ENCODE measurements at regions not wholly inside any gene's neighbourhood (a gene's known extent, or its start where the extent isn't known, plus 50 kb on each side); places are given as distances from the start of the nearest gene placed in this dataset.

- Histone ChIP-seq H3K79me2 (ENCODE audit: insufficient read depth, low read length) (no peaks in the 10 kb centered on the region), H4K20me1 (ENCODE audit: insufficient read depth, low read length) (no peaks in the 10 kb centered on the region), H3K9me3 (replicated peaks in 1 of 2; ENCODE audit: control insufficient read depth in 1 of 2, insufficient read depth in 1 of 2, low read length in 2 of 2) (no peaks in the 10 kb centered on the region), H3K36me3 (replicated peaks in 1 of 2; ENCODE audit: control insufficient read depth in 1 of 2, insufficient read depth in 2 of 2, low read length in 2 of 2) (no peaks in the 10 kb centered on the region), H3K4me1 (ENCODE audit: control insufficient read depth in 1 of 2, insufficient read depth in 2 of 2, low read length in 2 of 2) (no peaks in the 10 kb centered on the region), H3K27me3 (ENCODE audit: control insufficient read depth in 2 of 2, insufficient read depth in 2 of 2, low read length in 2 of 2) (no peaks in the 10 kb centered on the region), H3K27ac (ENCODE audit: low read depth in 1 of 2, low read length in 2 of 2) (no peak overlapping the region), H2AFZ (ENCODE audit: insufficient read depth, low read depth, low read length, poor library complexity, severe bottlenecking) (no peak overlapping the region), H3K4me3 (replicated peaks in 1 of 3; ENCODE audit: low read depth in 2 of 3, low read length in 3 of 3) (no peak overlapping the region), H3K9ac (ENCODE audit: insufficient read depth, low read length, poor library complexity, severe bottlenecking) (no peak overlapping the region), H3K4me2 (replicated peaks; ENCODE audit: extremely low read depth, low read length, poor library complexity, severe bottlenecking) (no peak overlapping the region)
- Mint-ChIP-seq H3K36me3 (no peaks in the 10 kb centered on the region), H3K9me3 (peaks cover 0 to 8% (median 0%) of the 10 kb centered on the region in 7 donors), H3K27ac (no peak overlapping the region), H3K4me1 (no peaks in the 10 kb centered on the region), H3K4me3 (no peak overlapping the region), H3K27me3 (ENCODE audit: low read depth in 3 of 3) (peaks cover 0 to 1% (median 0%) of the 10 kb centered on the region in 3 donors)
- intact Hi-C loops (cut with micrococcal nuclease) = no loop called here
- TF ChIP-seq CTCF (IDR thresholded peaks at IDR 0.05) = no peak
- no CpG with 5 or more reads among the region's 1 CpG for WGBS (ENCODE audit: insufficient coverage)
- DNase-seq = no peak
These were observed 94.4 kb upstream of the HS3ST5 start for GRCh38 chr6:114437235-114437634.

GRCh38 chr6:114436691-114437090 is 93.9 kb upstream of the HS3ST5 start:
- Mint-ChIP-seq H3K4me1 (no peaks in the 10 kb centered on the region), H3K27me3 (ENCODE audit: low read depth in 3 of 3) (peaks cover 0 to 1% (median 0%) of the 10 kb centered on the region in 3 donors), H3K36me3 (no peaks in the 10 kb centered on the region), H3K27ac (no peak overlapping the region), H3K4me3 (no peak overlapping the region), H3K9me3 (peaks cover 0 to 8% (median 0%) of the 10 kb centered on the region in 7 donors)
- H3K27ac ChIP-seq (ENCODE audit: low read depth in 1 of 2, low read length in 2 of 2) = no peak overlapping the region
- DNase-seq = no peak
- no peak overlapping the region for H3K4me3 ChIP-seq (replicated peaks in 1 of 3; ENCODE audit: low read depth in 2 of 3, low read length in 3 of 3)
- WGBS (ENCODE audit: insufficient coverage) = no CpG with 5 or more reads among the region's 3 CpGs
- H3K27me3 ChIP-seq (ENCODE audit: control insufficient read depth in 2 of 2, insufficient read depth in 2 of 2, low read length in 2 of 2) = no peaks in the 10 kb centered on the region
- no peak overlapping the region for H3K9ac ChIP-seq (ENCODE audit: insufficient read depth, low read length, poor library complexity, severe bottlenecking)
- intact Hi-C loops (cut with micrococcal nuclease) = no loop called here
- H4K20me1 ChIP-seq (ENCODE audit: insufficient read depth, low read length) = no peaks in the 10 kb centered on the region
- no peak for TF ChIP-seq CTCF (IDR thresholded peaks at IDR 0.05)
- no peaks in the 10 kb centered on the region for H3K79me2 ChIP-seq (ENCODE audit: insufficient read depth, low read length)
- H3K36me3 ChIP-seq (replicated peaks in 1 of 2; ENCODE audit: control insufficient read depth in 1 of 2, insufficient read depth in 2 of 2, low read length in 2 of 2) = no peaks in the 10 kb centered on the region
- no peak overlapping the region for H3K4me2 ChIP-seq (replicated peaks; ENCODE audit: extremely low read depth, low read length, poor library complexity, severe bottlenecking)
- H3K4me1 ChIP-seq (ENCODE audit: control insufficient read depth in 1 of 2, insufficient read depth in 2 of 2, low read length in 2 of 2) = no peaks in the 10 kb centered on the region
- H2AFZ ChIP-seq (ENCODE audit: insufficient read depth, low read depth, low read length, poor library complexity, severe bottlenecking) = no peak overlapping the region
- H3K9me3 ChIP-seq (replicated peaks in 1 of 2; ENCODE audit: control insufficient read depth in 1 of 2, insufficient read depth in 1 of 2, low read length in 2 of 2) = no peaks in the 10 kb centered on the region
